ENCODE measurements at regions not wholly inside any gene's neighbourhood (a gene's known extent, or its start where the extent isn't known, plus 50 kb on each side); places are given as distances from the start of the nearest gene placed in this dataset.

DNA sequence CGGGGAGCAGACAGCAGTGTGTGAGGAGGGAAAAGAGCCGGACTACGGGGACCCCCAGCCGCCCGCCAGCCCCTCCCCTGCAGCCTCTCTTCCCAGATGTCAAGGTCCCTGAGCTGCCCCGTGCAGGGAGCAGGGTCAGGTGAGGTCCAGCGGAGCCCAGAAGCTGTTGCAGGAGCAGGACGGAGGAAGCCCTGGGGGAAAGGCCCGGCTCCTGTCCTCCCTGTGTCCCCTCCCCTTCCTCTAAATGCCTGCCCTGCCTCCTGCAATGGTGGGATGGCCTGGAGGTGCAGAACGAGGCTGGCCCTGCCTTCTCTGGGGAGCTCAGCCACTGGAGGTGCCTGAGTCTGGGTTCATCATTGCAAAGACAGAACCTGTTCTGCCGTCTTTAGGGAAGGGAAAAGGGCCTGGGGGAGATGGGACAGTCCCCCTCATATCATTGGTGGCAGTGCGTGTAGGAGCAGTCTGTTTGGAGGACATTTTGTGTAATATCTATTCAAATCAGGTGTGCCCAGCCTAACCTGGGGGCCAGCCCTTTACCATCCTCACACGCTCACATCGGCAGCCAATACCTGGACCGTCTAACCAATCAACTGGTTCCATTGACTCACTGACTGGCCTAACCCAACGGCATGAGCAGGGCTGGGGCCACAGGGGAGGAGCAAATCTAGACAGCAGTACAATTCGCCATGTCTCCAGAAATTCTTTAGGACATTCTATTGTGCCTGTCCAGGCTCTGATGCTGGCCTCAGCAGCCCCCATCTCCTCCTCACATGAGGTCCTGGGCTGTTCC is 364.1 kb upstream of the SFSWAP start:
- no peak for DNase-seq

DNA sequence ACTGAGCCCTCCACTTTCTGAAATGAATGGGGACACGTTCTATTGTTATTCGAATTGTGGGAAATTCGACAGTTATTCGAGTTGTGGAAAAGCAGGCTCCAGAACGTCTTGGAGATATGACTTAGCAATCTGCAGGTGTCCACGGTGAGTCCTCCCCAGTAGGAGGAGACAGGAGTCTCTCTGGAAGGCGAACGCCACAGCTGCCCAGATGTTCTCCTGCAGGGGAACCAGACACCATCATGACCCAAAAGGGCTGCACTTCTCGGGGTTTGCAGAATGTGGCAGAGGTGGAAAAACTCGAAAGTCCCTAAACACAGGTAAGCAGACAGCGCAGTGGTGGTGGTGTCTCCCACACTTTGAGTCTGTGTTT is 363.6 kb upstream of the SFSWAP start:
- no peak for DNase-seq

DNA sequence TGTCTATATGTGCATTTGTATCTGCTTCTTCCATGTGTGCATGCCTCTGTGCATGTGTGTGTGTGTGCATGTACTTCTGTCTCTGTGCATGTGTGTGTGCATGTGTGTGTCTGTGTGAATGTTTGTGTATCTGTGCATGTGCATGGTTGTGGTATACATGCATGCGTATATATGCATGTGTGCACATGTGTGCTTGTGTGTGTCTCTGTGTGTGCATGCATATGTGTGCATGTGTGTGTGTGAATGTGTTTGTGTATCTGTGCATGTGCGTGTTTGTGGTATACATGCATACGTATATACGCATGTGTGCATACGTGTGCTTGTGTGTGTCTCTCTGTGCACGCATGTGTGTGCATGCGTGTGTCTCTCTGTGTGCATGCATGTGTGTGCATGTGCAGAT is 363.2 kb upstream of the SFSWAP start:
- no peak for DNase-seq

DNA sequence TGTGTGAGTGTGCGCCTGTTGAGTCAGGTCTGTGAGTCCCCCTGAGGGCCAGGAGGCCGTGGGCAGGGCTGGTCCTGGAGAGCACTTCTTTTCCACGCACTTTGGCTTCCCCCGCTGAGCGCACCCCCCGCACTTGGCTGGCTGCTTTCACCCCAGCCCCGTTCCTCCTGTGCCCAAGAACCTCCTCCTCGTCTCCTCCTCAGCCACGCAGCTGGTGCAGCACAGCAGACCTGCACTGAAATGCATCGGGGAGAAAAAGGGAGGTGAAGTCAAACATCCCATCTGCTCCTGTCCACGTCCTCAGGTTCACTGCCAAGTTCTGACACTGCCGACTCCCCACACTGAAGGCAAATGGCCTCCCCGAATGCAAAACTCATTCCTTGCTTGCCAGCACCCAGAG is 362.7 kb upstream of the SFSWAP start:
- DNase-seq, result no peak

DNA sequence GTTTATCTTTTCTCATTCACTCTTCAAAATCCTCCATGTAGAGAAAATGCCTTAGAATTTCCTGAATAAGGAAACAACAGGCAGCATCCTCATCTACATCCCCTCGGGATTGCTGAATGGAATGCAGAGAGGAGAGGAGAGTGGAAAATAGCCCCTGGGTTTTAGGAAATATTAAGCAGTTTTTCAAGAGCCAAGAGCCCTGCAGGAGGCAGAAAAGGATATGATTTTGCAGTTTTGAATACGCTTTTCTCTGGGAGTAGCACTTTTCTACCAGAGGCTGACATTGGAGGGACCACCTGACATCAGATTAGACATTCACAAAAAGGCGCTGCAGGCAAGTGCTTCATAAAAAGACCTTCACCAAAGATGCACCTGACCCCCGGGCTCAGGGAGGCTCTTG is 362.2 kb upstream of the SFSWAP start:
- DNase-seq, result no peak

DNA sequence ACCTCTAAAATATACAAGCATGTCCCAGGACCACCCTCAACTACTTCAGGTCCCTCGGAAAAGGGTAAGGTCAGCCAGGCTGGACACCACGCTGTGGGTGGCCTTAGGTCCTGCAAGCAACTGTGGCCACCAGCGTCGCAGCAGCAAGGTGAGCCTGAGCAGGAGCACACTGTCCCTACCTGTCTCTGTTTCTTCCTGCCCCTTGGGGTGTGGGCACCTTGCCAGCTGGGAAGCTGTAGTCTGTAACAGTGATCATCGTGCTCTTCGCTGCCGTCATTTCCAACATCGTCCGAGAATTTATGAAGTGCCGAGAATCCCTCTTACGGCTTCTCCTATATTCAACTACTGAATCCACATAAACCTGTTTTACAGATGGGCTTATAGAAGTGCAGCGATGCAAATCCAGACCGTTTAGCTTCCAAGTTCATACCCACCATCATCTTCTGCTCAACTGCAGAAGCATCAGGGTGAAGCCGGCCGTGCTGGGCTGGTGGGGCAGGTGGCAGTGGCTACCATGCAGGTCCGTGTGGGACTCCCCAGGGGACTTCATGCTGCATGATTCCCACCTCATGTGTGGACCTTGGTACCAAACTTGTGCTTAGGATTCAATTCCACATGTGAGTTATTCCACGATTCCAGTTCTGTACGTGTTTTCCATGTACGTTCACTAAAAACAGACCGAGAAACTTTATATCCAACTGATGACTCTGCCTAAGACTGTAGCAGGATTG is 361.3 kb upstream of the SFSWAP start:
- no peak for DNase-seq

DNA sequence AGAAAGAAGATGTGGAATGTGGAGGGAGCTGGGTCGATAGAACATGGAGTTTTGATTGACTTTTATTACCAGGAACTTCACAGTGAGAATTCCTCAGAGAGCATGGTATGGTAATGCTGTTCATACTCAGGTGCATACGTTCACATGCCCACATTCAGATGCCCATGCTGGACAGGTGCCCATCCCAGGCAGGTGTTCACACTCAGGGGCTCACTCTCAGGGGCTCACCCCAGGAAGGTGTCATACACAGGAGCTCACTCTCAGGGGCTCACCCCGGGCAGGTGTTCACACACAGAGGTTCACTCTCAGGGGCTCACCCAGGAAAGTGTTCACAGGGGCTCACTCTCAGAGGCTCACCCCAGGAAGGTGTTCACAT is 360.0 kb upstream of the SFSWAP start:
- no peak for DNase-seq

DNA sequence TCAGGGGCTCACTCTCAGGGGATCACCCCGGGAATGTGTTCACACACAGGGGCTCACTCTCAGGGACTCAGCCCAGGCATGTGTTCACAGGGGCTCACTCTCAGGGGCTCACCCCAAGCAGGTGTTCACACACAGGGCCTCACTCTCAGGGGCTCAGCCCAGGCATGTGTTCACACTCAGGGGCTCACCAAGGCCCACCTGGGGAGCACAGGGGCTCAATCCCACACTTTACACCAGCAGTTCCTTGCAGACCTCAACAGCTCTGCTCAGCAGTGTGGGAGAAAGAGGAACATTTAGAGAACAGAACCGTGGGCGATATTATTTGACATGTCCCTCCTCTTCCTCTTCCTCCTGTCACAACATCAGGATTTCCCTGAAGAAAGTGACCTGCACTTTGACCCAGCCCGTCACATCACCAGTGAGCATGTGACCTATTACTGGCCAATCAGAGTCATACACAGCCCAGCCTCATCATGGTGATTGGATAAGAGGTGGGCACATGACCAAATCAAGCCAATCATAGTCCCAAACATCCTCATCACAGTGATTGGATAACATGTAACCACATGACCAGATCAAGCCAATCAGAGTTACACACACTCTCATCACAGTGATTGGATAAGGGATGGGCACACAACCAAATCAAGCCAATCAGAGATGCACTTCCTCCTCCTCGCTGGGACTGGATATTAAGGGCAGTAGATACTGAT is 359.4 kb upstream of the SFSWAP start:
- DNase-seq, result no peak

DNA sequence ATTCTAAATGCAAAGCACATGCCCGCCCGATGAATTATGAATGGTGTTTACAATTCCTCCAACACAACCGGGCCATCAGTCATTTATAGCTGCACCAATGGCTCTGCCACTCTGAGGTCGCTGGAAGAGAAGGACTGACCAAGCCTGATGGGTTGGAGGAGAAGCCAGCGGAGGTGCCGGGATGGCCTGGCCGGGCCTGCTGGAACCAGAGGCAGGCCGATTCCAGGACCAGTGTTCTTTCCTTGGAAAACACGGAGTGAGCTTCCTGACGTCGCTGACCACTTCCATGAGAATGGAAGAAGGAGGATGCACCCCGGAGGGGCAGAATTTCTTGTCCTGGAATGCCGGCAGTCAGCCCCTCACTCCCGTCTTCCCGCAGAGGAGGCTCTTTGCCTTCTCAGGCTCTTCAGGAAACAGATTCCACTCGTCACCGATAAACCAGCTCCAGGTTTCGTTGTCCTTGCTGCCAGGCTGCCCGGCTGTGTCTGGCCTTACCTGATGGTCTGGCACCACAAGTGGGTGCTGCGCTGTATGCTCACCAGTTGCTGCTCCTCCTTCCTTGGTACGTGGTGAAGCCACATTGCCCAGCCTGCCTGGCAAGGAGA is 358.5 kb upstream of the SFSWAP start:
- DNase-seq, result no peak

DNA sequence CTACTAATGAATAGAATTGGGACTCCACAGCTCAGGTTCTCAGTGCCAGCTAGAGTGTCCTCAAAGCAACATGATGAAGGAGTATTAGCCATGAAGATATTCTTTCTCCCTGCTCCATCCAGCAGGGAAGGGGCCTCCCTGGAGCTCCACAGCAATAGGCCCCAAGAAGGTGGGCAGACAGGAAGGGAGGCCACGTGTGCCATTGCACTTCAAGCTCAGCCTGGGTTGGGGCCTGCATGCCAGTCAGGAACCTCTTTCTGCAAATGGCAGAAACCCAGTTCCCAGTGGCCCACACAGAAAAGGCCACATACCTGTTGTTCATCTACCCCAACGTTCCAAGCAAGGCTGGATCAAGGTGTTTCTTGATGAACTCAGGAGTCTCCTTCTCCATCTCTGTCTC is 357.5 kb upstream of the SFSWAP start:
- DNase-seq, result no peak

DNA sequence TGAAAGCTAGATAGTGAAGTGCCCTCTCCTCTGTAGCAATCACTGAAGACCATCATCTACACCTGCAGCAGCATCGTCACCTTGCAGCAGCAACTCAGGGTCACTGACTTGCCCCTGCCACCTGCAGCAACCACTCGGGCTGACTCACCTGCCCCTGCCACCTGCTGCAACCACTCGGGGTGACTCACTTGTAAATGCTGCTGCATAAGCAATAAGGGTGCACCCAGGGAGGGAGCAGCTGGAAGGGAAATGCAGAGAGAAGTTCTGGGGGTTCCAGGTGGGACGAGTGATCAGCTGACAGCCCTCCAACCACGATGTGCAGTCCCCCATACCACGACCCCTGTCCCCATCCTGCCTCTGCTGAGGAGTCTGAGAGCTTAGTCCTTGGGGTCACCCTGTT is 357.1 kb upstream of the SFSWAP start:
- DNase-seq, result no peak

DNA sequence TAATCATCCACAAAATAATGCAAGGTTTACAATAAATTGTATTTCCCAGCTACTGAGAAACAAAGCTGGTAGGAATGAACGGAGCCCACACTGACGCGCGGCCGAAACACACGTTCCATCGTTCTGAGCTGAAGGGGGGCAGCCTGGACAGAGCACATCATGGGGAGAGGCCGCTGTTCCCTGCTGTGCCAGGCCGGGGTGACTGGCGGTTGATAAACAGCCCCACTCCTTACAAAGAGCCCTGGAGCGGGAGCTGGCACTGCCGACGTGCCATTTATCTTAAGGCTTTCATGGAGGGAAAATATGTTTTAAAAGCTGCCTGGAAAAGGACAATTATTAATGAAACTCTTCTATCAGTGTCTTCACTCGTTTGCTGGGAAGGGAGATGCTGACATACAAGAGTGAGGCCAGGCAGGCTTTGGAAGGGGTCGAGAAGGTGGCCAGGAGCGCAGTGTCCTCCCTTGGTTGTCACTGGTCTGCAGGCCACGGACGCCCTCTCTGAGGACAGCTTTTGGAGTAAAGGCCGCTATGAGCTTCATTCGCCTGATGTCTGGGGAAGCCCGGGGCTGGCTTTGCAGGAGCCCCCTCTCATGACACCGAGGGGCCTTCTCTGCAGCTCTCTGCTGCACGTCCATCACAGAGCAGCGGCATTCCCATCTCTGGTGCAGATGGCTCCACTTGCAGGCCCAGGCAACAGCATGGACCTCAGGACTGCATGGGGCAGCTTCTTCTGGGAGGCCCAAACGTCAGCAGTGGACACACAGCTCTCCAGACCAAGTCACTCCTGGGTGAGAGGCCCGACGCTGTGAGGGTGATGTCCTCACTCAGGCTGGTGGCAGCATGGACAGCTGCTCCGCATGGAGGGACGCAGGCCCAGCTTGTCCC is 355.3 kb upstream of the SFSWAP start:
- no peak for DNase-seq

DNA sequence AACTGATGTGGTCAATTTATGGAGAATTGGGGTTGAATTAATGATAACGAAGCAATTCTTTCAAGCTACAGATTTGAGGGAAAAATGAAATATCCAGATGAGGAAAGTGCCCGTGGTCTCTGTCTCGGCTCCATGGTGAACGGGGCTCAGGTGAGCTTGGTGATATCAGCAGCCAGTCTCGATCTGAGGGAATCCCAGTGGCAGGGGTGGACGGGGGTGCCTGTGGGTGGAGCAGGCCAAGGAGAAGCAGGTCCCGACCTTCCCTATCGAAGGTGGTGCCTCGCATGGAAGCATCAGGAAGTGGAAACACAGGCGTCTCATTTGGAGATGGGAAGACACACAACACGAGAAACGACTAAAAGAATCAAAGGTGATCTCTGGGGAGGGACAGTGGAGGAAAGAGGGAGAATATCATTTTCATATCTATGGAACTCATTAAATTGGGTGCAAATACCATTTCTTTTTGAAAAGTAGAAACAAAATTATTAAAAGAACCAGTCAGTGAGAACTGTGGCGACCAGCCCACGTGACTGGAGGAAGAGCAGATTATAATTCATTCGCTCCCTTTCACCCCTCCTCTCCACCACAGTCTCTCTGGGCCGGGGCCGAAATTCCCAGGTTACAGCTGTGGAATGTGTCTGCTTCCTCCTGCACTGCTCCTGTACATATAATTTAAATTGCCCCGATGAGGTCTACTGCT is 354.3 kb upstream of the SFSWAP start:
- DNase-seq, result no peak

DNA sequence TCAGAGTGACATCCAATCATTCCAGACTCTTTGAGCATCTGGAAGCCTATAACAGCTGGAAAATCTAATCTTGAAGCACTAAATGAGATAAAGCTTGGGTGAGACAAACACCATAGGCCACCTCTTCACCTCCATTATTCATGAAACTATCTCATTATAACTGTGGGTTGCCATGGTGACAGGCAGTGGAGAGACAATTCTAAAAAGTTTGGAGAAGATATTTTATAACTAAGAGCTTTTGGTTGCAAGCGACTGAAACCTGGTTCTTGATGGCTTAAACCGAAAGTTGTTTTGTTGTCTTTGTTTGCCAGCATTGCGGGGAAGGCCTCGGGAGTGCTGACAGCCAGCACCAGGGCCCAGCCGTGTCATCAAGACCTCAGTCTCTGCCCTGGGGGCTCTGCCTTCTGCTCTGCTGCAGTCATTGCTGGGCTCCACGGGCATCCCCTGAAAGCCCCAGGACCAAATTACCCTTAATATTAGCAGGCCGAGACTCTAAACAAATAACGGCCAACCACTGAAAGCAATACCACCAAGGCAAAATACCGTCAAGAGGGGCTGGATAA is 353.6 kb upstream of the SFSWAP start:
- no peak for DNase-seq

DNA sequence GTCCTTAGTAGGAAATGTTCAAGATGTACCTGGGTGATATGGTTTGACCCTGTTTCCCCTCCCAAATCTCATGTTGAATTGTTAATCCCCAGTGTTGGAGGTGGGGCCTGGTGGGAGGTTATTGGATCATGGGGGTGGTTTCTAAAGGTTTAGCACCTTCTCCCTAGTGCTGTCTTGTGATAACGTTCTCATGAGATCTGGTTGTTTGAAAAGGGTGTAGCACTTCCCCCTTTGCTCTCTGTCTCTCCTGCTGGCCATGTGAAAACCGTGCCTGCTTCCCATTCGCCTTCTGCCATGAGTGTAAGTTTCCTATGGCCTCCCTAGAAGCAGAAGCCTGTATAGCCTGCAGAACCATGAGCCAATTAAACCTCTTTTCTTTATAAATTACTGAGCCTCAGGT is 353.0 kb upstream of the SFSWAP start:
- DNase-seq, result no peak

DNA sequence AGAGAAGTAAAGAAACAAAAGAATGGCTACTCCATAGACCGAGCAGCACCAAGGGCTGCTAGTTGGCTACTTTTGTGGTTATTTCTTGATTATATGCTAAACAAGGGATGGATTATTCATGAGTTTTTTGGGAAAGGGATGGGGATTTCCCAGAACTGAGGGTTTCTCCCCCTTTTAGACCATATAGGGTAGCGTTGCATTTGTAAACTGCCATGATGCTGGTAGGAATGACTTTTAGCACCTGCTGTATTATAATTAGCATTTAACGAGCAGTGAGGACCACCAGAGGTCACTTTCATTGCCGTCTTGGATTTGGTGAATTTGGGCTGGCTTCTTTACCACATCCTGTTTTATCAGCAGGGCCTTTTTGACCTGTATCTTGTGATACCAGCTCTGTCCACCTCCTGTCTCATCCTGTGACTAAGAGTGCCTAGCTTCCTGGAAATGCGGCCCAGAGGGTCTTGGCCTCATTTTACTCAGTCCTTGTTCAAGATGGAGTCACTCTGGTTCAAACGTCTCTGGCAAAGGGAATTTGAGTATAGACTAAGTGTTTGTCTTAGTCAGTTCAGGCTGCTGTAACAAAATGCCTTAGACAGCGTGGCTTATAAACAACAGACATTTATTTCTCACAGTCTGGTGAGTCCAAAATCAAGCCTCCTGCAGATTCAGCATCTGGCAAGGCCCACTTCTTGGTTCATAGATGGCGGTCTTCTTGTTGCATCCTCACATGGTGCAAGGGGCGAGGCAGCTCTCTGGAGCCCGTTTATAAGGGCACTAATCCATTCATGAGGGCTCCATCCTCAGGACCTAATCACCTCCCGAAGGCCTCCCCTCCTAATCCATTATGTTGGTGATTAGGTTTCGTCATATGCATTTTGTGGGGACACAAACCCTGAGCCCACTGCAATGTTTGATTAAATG is 348.3 kb upstream of the SFSWAP start:
- DNase-seq, result no peak

DNA sequence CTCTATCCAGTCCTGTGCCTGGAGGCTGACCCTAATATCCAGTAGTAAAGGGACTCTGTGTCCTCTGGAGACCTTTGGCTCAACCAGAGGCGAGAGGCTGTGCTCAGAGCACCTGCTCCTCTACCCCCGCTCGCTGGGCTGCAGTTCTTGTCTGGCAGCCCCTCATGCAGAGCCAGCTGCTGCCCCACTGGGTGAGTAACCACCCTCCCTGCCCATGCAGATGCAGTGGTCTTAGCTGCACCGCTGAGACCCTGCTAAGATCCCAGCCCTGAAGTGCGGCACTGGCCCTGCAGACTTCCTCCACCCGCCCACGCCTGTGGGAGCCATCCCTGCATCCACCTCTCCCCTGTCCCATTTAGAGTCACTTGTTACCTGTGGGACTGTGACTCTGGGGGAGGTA is 347.5 kb upstream of the SFSWAP start:
- DNase-seq, result no peak

DNA sequence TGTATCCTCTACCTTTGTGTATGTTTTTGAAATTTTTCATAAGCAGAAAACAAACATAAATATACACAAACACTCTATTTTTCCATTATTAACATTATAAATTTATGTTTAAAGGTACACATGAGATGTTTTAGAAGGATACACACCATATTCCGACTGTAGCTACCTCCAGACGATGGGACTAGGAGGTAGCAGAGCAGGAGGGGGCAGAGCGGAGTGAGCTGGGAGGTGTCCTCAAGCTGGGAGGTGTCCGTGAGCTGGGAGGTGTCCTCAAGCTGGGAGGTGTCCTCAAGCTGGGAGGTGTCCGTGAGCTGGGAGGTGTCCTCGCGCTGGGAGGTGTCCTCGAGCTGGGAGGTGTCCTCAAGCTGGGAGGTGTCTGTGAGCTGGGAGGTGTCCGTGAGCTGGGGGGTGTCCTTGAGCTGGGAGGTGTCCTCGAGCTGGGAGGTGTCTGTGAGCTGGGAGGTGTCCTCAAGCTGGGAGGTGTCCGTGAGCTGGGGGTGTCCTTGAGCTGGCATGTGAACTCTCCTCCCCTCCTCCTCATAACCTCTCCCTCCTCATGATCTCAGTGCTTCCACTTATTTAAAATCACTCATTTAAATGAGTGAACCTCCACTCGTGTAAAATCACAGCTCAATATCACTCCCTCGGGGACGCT is 346.9 kb upstream of the SFSWAP start:
- no peak for DNase-seq

DNA sequence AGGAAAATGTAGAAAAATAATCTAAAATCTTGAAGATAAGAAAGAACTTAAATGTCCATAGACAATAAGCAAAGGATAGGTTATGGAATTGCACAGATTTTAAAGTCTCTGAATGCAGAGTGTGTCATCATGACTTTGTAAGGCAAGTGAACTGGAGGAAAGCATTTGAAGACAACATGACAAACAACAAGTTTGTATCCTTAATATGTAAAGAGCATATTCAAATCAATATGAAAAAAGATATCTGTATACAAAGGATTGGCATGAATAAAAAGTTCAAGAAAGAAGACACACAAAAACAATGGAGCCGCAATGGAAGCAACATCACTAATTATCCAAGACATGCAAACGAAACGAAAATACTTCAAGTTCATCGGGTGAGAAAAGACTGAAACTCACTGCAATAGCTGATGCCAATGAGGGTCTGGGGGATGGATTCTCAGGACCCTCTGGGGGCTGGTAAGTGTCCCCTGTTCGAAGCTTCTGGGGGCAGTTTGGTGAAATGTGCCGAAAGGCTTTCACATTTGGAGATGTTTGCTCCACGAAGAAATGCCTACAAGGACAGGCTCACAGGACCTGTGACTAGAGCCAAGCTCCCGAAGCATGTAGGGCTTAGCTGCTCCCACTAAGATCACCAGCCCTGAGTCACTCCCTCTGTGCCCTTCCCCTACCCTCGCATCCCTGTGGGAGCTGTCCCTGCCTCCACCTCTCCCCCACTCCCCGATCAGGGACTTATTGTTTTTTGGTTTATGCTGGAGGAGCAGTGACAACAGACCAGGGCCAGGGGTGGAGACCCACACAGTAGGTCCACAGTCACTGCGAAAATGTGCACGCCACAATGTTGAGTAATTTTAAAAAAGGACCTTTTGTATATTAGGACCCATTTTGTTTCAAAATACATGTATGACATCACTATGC is 345.7 kb upstream of the SFSWAP start:
- DNase-seq, result no peak
